ENCODE measurements at regions not wholly inside any gene's neighbourhood (a gene's known extent, or its start where the extent isn't known, plus 50 kb on each side); places are given as distances from the start of the nearest gene placed in this dataset.

- TF ChIP-seq, protein P1, sequence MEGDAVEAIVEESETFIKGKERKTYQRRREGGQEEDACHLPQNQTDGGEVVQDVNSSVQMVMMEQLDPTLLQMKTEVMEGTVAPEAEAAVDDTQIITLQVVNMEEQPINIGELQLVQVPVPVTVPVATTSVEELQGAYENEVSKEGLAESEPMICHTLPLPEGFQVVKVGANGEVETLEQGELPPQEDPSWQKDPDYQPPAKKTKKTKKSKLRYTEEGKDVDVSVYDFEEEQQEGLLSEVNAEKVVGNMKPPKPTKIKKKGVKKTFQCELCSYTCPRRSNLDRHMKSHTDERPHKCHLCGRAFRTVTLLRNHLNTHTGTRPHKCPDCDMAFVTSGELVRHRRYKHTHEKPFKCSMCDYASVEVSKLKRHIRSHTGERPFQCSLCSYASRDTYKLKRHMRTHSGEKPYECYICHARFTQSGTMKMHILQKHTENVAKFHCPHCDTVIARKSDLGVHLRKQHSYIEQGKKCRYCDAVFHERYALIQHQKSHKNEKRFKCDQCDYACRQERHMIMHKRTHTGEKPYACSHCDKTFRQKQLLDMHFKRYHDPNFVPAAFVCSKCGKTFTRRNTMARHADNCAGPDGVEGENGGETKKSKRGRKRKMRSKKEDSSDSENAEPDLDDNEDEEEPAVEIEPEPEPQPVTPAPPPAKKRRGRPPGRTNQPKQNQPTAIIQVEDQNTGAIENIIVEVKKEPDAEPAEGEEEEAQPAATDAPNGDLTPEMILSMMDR (IDR thresholded peaks at IDR 0.05; ENCODE audit: insufficient read depth, low read length) = no peak
- TF ChIP-seq REST (IDR thresholded peaks at IDR 0.05; ENCODE audit: insufficient replicate concordance, low read depth) = no peak
- no peak for TF ChIP-seq POLR2AphosphoS5 (IDR thresholded peaks at IDR 0.05; ENCODE audit: low read depth)
- TF ChIP-seq GABPA (IDR thresholded peaks at IDR 0.05; ENCODE audit: low read depth) = no peak
- TF ChIP-seq SPI1 (IDR thresholded peaks at IDR 0.05; ENCODE audit: borderline replicate concordance, low read depth) = no peak
Observed at GRCh38 chr1:9182784-9183257, 51.8 kb upstream of the H6PD start.

Measured in HL-60 (cell line).